Femur (tissue), 1 donor: ENCODE measurements at regions not wholly inside any gene's neighbourhood (a gene's known extent, or its start where the extent isn't known, plus 50 kb on each side); places are given as distances from the start of the nearest gene placed in this dataset.
"Not testable (repeated sequence)": the region's sequence is repeated elsewhere in the genome, so short reads cannot be mapped to it uniquely, and the experiment has no call there.

Experiments used
- DNase-seq: peaks from one replicate; pipeline ENCODE4 v3.0.0-alpha.2; 2017

DNA sequence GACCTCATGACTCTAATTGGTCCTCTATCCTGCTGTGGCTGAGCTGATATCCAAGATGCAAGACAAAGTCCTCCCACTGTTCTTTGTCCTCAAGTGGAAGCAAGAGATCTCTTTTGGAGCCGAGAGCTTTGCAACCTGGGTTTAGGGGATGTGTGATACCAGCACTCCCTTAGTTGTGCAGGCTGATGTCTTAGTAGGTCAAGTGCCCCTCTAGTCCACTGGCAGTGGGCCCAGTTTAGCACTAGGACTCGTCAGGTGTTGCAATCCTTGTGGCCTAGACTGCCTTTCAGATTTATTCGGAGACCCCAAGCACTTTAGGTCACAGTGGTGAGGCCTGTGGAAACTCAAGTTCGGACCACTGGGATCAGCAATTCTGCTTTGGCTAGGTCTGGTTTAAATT, 64.0 kb downstream of the GPRASP3 start:
- DNase-seq: no peak

DNA sequence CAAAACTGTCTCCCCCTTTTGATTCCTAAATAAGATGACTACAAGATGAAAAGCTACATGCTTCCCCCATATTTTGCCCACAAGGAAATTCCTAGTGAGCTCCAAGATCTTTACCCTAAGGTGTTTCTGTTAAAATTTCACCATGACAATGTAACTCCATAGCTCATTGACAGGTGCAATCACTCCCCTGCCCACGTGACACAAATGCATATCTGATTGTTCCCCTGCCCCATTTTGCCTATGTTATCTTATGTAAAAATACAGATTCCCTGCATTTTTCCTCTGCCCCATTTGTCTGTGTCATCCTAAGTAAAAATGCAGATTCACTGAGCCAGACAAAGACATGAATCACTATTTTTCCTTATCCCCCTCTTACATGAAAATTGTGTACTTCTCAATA, 66.7 kb downstream of the GPRASP3 start:
- DNase-seq: no peak

GRCh38 chrX:102808336-102808735, 87.8 kb downstream of the GPRASP3 start:
- no peak for DNase-seq

DNA sequence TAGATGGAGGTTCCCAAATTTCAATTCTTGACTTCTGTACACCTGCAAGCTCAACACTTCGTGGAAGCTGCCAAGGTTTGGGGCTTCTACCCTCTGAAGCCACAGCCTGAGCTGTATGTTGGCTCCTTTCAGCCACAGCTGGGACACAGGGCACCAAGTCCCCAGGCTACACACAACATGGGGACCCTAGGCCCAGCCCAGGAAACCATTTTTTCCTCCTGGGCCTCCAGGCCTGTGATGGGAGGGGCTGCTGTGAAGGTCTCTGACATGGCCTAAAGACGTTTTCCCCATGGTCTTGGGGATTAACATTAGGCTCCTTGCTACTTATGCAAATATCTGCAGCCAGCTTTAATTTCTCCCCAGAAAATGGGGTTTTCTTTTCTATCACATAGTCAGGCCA, 97.7 kb downstream of the GPRASP3 start:
- not testable (repeated sequence) for DNase-seq

DNA sequence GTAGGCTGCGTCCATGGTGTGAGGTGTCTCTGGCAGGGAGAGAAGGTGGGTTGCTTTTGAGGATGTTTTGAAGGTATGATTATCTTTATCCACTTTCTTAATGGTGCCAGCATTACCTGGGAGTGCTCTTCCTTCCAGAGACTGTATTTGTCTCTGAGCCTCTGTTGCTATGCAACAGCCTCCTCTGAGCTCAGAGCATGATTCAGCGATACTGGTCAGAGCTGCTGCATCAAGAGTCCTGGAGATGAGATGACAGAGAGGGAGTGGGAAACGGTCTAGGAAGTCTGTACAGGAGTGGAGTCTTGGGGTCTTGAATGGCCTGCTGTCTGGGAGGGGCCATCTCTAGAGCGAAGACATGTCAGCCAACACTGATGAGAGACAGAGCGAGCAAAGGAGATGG, 104.4 kb upstream of the RAB40AL start:
- DNase-seq: no peak

GRCh38 chrX:102833136-102833535, 103.9 kb upstream of the RAB40AL start:
- DNase-seq: no peak

DNA sequence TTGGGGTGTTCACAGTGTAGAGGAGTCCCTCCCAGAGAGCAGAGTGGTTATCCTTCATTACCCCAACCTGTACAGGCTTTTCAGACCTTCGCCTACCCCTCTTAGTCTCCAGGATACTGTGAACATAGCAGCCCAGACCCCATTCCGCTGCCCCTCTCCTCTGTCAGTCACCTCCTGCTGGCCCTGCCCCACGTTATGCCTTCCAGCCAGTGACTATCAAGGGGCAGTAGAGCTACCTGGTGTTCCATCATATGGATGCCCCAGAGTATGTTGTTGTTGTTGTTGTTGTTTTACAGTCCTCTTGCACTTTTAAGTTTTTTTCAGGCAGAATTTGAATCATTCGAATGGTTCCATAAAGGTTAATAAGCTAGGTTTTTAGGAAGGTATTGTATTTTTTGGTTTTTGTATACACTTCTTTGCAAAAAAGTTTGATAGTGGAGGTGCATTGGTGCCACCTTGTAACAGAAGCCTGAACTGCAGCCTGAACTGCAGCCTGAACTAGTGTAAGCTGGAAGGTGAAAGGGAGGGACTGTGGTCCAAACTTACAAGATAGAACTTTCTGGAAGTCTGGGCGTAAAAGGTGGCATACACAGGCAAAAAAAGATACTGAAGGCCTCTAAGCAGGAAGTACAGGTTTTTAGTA, 101.4 kb upstream of the RAB40AL start:
- peak; percentile 38 for DNase-seq

DNA sequence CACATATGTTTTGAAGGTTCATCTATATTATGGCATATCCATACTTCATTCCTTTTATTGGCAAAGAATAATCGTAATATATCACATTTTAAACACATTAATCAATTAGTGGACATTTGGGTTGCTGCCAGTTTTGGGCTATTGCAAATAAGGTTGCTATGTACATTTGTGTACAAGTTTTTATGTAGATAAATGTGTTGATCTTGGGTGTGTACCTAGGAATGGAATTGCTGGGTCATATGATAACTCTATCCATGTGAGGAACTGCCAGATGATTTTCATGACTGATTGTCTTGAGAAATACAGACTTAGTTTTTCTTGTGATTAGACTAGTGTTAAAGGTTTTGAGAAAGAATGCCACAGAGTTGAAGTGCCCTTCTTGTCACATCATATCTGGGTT, 99.2 kb upstream of the RAB40AL start:
- DNase-seq: no peak

- DNase-seq: no peak
Observed at GRCh38 chrX:102840871-102841705, 96.0 kb upstream of the RAB40AL start.

DNA sequence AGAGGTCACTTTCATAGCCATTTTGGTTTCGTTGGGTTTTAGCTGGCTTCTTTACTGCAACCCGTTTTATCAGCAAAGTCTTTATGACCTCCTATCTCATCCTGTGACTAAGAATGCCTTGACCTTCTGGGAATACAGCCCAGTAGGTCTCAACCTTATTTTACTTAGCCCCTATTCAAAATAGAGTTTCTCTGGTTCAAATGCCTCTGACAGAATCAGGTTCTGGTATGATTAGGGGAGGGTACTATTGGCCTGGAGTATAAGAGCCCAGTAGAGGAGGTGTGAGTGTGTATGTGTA, 95.4 kb upstream of the RAB40AL start:
- no peak for DNase-seq

DNA sequence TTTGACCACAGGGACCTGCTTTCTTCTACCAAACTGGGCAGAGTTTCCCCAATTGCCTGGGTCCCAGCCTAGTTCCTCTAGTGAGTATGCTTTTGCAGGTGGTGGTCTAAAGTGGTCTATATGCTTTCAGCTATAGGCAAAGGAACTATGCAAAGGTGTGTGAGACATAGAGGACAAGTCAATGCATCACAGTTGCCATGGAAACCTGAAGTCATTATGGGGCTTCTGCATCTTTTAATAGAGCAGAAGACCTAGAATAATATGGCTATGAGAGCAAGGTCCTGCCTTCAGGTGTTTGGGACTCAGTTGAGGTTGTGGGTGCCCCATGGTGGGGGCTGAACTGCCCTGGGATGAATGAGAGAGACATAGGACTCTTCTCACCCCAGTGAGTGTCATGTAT, 92.1 kb upstream of the RAB40AL start:
- DNase-seq: no peak

GRCh38 chrX:102846544-102847236, 90.4 kb upstream of the RAB40AL start:
- no peak for DNase-seq

- DNase-seq: no peak
Observed at GRCh38 chrX:102847362-102847761, 89.7 kb upstream of the RAB40AL start.

DNA sequence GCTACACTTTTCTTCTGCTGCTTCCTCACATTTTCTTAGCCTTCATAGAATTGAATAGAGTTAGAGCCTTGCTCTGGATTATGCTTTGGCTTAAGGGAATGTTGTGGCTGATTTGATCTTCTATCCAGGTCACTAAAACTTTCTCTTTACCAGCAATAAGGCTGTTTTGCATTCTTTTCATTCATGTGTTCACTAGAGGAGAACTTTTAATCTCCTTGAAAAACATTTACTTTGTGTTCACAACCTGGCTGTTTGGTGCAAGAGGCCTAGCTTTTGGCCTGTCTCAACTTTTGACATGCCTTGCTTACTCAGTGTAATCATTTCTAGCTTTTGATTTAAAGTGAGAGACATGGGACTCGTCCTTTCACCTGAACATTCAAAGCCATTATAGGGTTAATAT, 87.7 kb upstream of the RAB40AL start:
- DNase-seq: no peak

GRCh38 chrX:102858826-102859549, 78.1 kb upstream of the RAB40AL start:
- not testable (repeated sequence) for DNase-seq

- DNase-seq: no peak
Observed at GRCh38 chrX:102859550-102859871, 77.6 kb upstream of the RAB40AL start.

DNA sequence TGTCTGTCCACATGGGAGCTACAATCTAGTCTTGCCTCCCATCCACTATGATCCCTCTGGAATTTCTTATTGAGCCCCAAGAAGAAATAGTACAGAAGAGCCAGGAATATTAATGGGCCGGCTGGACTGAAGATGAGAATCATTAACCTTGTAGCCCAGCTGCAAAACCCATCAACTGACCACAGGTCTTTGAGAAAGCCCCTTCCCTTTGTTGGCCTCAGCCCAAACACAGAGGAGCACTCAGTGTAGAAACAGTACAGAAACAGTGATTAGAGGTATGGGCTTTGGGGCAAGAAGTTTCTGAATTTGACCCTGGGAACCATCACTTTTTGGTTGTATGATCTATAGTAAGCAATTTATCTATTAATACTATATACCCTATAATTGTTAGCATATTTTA, 76.8 kb upstream of the RAB40AL start:
- DNase-seq: no peak

- DNase-seq: peak; percentile 88
Observed at GRCh38 chrX:102863735-102864134, 73.3 kb upstream of the RAB40AL start.

GRCh38 chrX:102866981-102867656, 70.0 kb upstream of the RAB40AL start:
- DNase-seq: no peak

- no peak for DNase-seq
Observed at GRCh38 chrX:102883491-102883890, 53.6 kb upstream of the RAB40AL start.
